ENCODE measurements at regions not wholly inside any gene's neighbourhood (a gene's known extent, or its start where the extent isn't known, plus 50 kb on each side); places are given as distances from the start of the nearest gene placed in this dataset.

DNA sequence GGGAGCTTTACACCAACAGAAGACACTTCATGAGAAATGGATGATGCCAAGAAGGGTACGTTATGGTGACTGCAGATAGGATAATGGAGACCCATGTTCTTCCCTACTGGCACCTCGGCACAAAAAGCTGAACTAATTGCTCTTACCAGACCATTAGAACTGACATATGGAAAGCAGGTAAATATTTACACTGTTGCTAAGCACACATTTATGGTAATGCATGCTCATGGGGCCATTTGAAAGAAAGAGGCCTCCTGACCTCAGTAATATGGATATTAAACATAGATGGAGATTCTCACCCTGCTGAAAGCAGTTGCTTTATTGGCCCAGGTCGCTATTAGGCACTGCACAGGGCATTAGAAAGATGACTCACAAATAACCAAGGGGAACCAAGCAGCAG lies 1759.6 kb downstream of the C4orf33 start:
- TF ChIP-seq, protein P1, sequence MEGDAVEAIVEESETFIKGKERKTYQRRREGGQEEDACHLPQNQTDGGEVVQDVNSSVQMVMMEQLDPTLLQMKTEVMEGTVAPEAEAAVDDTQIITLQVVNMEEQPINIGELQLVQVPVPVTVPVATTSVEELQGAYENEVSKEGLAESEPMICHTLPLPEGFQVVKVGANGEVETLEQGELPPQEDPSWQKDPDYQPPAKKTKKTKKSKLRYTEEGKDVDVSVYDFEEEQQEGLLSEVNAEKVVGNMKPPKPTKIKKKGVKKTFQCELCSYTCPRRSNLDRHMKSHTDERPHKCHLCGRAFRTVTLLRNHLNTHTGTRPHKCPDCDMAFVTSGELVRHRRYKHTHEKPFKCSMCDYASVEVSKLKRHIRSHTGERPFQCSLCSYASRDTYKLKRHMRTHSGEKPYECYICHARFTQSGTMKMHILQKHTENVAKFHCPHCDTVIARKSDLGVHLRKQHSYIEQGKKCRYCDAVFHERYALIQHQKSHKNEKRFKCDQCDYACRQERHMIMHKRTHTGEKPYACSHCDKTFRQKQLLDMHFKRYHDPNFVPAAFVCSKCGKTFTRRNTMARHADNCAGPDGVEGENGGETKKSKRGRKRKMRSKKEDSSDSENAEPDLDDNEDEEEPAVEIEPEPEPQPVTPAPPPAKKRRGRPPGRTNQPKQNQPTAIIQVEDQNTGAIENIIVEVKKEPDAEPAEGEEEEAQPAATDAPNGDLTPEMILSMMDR (conservative IDR thresholded peaks at IDR 0.05 in 1 of 2, IDR thresholded peaks at IDR 0.05 in 1 of 2; ENCODE audit: low read depth in 1 of 2, low read length in 2 of 2), result no peak
- TF ChIP-seq EZH2 (IDR thresholded peaks at IDR 0.05; ENCODE audit: low read length, missing control alignments), result no peak

Data from fibroblast of lung (primary cell).